ENCODE measurements at regions not wholly inside any gene's neighbourhood (a gene's known extent, or its start where the extent isn't known, plus 50 kb on each side); places are given as distances from the start of the nearest gene placed in this dataset.

- TF ChIP-seq, protein P1, sequence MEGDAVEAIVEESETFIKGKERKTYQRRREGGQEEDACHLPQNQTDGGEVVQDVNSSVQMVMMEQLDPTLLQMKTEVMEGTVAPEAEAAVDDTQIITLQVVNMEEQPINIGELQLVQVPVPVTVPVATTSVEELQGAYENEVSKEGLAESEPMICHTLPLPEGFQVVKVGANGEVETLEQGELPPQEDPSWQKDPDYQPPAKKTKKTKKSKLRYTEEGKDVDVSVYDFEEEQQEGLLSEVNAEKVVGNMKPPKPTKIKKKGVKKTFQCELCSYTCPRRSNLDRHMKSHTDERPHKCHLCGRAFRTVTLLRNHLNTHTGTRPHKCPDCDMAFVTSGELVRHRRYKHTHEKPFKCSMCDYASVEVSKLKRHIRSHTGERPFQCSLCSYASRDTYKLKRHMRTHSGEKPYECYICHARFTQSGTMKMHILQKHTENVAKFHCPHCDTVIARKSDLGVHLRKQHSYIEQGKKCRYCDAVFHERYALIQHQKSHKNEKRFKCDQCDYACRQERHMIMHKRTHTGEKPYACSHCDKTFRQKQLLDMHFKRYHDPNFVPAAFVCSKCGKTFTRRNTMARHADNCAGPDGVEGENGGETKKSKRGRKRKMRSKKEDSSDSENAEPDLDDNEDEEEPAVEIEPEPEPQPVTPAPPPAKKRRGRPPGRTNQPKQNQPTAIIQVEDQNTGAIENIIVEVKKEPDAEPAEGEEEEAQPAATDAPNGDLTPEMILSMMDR (IDR thresholded peaks at IDR 0.05), result no peak
- no peak for TF ChIP-seq POLR2AphosphoS5 (IDR thresholded peaks at IDR 0.05)
Measured at GRCh38 chr13:76538004-76538403, 348.2 kb downstream of the KCTD12 start.
